ENCODE measurements at regions not wholly inside any gene's neighbourhood (a gene's known extent, or its start where the extent isn't known, plus 50 kb on each side); places are given as distances from the start of the nearest gene placed in this dataset.

DNA sequence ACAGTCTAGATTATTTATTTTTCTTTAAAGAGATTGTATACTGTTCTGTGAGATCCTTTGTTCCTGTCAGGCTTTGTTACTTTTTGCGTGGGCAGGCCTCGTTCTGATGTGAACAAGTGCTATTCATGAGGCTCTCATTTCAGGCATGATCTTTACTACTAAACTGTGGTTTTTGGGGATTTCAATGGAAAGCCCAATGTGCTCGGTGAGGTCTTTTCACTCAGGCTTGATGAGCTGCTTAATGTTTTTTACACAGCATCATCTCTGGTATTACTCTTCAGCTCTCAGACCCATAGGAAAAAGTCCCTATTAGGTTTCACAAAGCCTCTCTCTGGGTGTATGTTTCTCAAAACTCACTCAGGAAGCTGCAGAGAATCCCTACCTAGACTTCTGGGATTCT is 419.4 kb downstream of the GPATCH2 start:
- CTCF ChIA-PET (ENCODE audit: unreplicated experiment): no interaction called here
- H3K36me3 ChIP-seq (ENCODE audit: insufficient read depth, low read length): no peaks in the 10 kb centered on the region
- no TSS peak for BruUV-seq (replicated peaks)
- H3K9me3 ChIP-seq (ENCODE audit: low read length): no peaks in the 10 kb centered on the region
- no peak overlapping the region for H2AFZ ChIP-seq (ENCODE audit: low read length)
- TF ChIP-seq CTCF (conservative IDR thresholded peaks at IDR 0.05; ENCODE audit: low read length) (no peak), EZH2phosphoT487 (IDR thresholded peaks at IDR 0.05; ENCODE audit: borderline replicate concordance, low read depth, low read length) (no peak)
- no peak overlapping the region for H3K27ac ChIP-seq (ENCODE audit: low read depth, low read length, poor library complexity, severe bottlenecking)
- H3K79me2 ChIP-seq (ENCODE audit: insufficient read depth, low read depth, low read length): no peaks in the 10 kb centered on the region
- DNase-seq (ENCODE audit: low spot score): no peak
- H4K20me1 ChIP-seq (ENCODE audit: insufficient read depth, low read length): no peaks in the 10 kb centered on the region
- intact Hi-C loops (cut with micrococcal nuclease; ENCODE audit: unreplicated experiment): loop anchor here (10.0 kb wide), 1 partner anchor 907 kb away; no protein-coding TSS in a partner anchor
- H3K4me2 ChIP-seq (ENCODE audit: low read length): no peak overlapping the region
- no peak overlapping the region for H3K4me3 ChIP-seq (ENCODE audit: low read depth, low read length, poor library complexity, severe bottlenecking)
- H3K9me2 ChIP-seq (ENCODE audit: insufficient read depth, low read length): no peaks in the 10 kb centered on the region
- no peaks in the 10 kb centered on the region for H3K4me1 ChIP-seq (ENCODE audit: insufficient read depth, low read length, poor library complexity, severe bottlenecking)
- POLR2A ChIA-PET: interaction anchor here (0.6 kb wide), 1 partner anchor 48 kb away, joined by 3 read pairs; no protein-coding TSS in a partner anchor

DNA sequence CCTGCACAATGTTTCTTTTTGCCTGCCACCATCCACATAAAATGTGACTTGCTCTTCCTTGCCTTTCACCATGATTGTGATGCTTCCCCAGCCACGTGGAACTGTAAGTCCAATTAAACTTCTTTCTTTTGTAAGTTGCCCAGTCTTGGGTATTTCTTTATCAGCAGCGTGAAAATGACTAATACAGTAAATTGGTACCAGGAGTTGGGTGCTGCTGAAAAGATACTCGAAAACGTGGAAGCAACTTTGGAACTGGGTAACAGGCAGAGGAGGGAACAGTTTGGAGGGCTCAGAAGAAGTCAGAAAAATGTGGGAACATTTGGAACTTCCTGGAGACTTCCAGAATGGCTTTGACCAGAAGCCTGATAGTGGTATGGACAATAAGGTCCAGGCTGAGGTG is 425.3 kb downstream of the GPATCH2 start:
- no peaks in the 10 kb centered on the region for H4K20me1 ChIP-seq (ENCODE audit: insufficient read depth, low read length)
- BruUV-seq (replicated peaks): no TSS peak
- no peak overlapping the region for H3K4me2 ChIP-seq (ENCODE audit: low read length)
- CTCF ChIA-PET (ENCODE audit: unreplicated experiment): no interaction called here
- H3K79me2 ChIP-seq (ENCODE audit: insufficient read depth, low read depth, low read length): no peaks in the 10 kb centered on the region
- no peaks in the 10 kb centered on the region for H3K36me3 ChIP-seq (ENCODE audit: insufficient read depth, low read length)
- POLR2A ChIA-PET: no interaction called here
- TF ChIP-seq CTCF (conservative IDR thresholded peaks at IDR 0.05; ENCODE audit: low read length) (no peak), EZH2phosphoT487 (IDR thresholded peaks at IDR 0.05; ENCODE audit: borderline replicate concordance, low read depth, low read length) (no peak)
- no peaks in the 10 kb centered on the region for H3K9me2 ChIP-seq (ENCODE audit: insufficient read depth, low read length)
- intact Hi-C loops (cut with micrococcal nuclease; ENCODE audit: unreplicated experiment): no loop called here
- no peaks in the 10 kb centered on the region for H3K4me1 ChIP-seq (ENCODE audit: insufficient read depth, low read length, poor library complexity, severe bottlenecking)
- DNase-seq (ENCODE audit: low spot score): no peak
- no peak overlapping the region for H3K27ac ChIP-seq (ENCODE audit: low read depth, low read length, poor library complexity, severe bottlenecking)
- no peak overlapping the region for H2AFZ ChIP-seq (ENCODE audit: low read length)
- no peaks in the 10 kb centered on the region for H3K9me3 ChIP-seq (ENCODE audit: low read length)
- no peak overlapping the region for H3K4me3 ChIP-seq (ENCODE audit: low read depth, low read length, poor library complexity, severe bottlenecking)

- no peaks in the 10 kb centered on the region for H3K4me1 ChIP-seq (ENCODE audit: insufficient read depth, low read length, poor library complexity, severe bottlenecking)
- BruUV-seq (replicated peaks): no TSS peak
- no peaks in the 10 kb centered on the region for H3K9me3 ChIP-seq (ENCODE audit: low read length)
- ChIA-PET POLR2A (no interaction called here), CTCF (ENCODE audit: unreplicated experiment) (no interaction called here)
- H3K4me3 ChIP-seq (ENCODE audit: low read depth, low read length, poor library complexity, severe bottlenecking): no peak overlapping the region
- no peaks in the 10 kb centered on the region for H4K20me1 ChIP-seq (ENCODE audit: insufficient read depth, low read length)
- no peaks in the 10 kb centered on the region for H3K36me3 ChIP-seq (ENCODE audit: insufficient read depth, low read length)
- H3K9me2 ChIP-seq (ENCODE audit: insufficient read depth, low read length): no peaks in the 10 kb centered on the region
- no peak overlapping the region for H3K4me2 ChIP-seq (ENCODE audit: low read length)
- DNase-seq (ENCODE audit: low spot score): no peak
- H3K79me2 ChIP-seq (ENCODE audit: insufficient read depth, low read depth, low read length): no peaks in the 10 kb centered on the region
- no peak for TF ChIP-seq CTCF (conservative IDR thresholded peaks at IDR 0.05; ENCODE audit: low read length)
- H2AFZ ChIP-seq (ENCODE audit: low read length): no peak overlapping the region
- intact Hi-C loops (cut with micrococcal nuclease; ENCODE audit: unreplicated experiment): no loop called here
- H3K27ac ChIP-seq (ENCODE audit: low read depth, low read length, poor library complexity, severe bottlenecking): no peak overlapping the region
These were observed 434.3 kb downstream of the GPATCH2 start for GRCh38 chr1:217196616-217197015.

Measured in OCI-LY7 (cell line).